Progenitor cell of endocrine pancreas (in vitro differentiated cells): ENCODE measurements at regions not wholly inside any gene's neighbourhood (a gene's known extent, or its start where the extent isn't known, plus 50 kb on each side); places are given as distances from the start of the nearest gene placed in this dataset.

Experiments
- DNase-seq: peaks from one replicate; pipeline ENCODE4 v3.0.0; 2021; ENCODE audit warnings: low spot score; ENCODE audit not compliant: unreplicated experiment
- H3K27ac Mint-ChIP-seq: 2 replicates; pipeline ENCODE4 v1.8.0; 2021; ENCODE audit warnings: mild to moderate bottlenecking, moderate library complexity, mixed read lengths
- H3K27me3 Mint-ChIP-seq: 2 replicates; pipeline ENCODE4 v1.8.0; 2021; ENCODE audit warnings: mixed read lengths
- H3K36me3 Mint-ChIP-seq: 2 replicates; pipeline ENCODE4 v1.8.0; 2022; ENCODE audit warnings: mixed read lengths; ENCODE audit not compliant: insufficient read depth
- H3K4me1 Mint-ChIP-seq: 2 replicates; pipeline ENCODE4 v1.8.0; 2021; ENCODE audit warnings: low read depth, mixed read lengths
- H3K4me3 Mint-ChIP-seq: 2 replicates; pipeline ENCODE4 v1.8.0; 2021; ENCODE audit warnings: low read depth, mild to moderate bottlenecking, moderate library complexity, mixed read lengths
- H3K9me3 Mint-ChIP-seq: 2 replicates; pipeline ENCODE4 v1.8.0; 2021; ENCODE audit warnings: low read depth, mixed read lengths
- TF ChIP-seq, protein P1 (sequence below): fragments of 200-600 bp; sonication (generic); IDR thresholded peaks from one replicate; pipeline ENCODE4 v1.5.0; 2021; ENCODE audit warnings: antibody characterized with exemption, mild to moderate bottlenecking; ENCODE audit not compliant: unreplicated experiment

DNA sequence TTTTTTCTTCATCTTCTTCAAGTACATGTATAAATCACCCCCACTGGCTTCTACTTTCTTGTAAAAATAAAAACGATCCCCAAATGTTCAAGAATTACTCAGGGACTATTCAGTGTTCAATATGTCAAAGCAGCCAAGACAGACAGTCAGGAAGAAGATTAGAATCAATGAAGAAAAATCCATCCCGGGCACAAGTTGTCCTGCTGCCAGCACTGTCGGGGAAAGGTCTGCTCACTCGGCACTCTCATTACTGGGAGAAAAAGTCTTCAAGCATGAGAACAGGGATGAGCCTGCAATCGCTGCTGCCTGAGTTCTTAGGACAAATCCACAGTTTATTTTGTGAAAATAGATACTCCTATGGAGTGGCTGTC, 482.8 kb upstream of the KLHL29 start:
- H3K27ac Mint-ChIP-seq, result no peak overlapping the region
- no peak overlapping the region for H3K4me3 Mint-ChIP-seq

DNA sequence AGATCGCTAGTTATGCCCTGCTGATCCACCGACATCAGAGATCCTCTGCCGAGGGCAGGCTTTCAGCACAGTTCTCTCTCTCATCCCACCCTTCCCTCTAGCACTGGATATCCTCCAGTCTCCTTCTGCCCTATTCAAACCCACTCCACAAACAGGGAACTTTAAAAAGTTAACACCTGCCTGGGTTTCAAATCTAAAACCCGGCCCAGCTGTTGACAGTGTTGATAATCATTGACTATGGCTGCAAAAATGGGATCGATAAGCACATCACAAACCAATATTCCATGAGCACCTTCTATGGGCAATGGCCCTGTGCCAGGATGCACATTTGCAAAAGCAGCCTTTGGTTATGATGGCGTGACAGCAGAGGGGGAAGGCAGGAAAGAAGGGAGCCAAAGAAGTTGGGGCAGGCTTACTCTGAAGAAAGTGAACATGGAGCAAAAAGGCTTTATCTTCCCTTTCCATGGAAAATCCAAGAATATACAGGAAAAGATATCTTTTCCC, 482.3 kb upstream of the KLHL29 start:
- Mint-ChIP-seq H3K4me3 (no peak overlapping the region), H3K36me3 (no peaks in the 10 kb centered on the region), H3K27ac (no peak overlapping the region), H3K4me1 (no peaks in the 10 kb centered on the region), H3K9me3 (no peaks in the 10 kb centered on the region), H3K27me3 (no peaks in the 10 kb centered on the region)
- DNase-seq, result no peak
- TF ChIP-seq, protein P1, sequence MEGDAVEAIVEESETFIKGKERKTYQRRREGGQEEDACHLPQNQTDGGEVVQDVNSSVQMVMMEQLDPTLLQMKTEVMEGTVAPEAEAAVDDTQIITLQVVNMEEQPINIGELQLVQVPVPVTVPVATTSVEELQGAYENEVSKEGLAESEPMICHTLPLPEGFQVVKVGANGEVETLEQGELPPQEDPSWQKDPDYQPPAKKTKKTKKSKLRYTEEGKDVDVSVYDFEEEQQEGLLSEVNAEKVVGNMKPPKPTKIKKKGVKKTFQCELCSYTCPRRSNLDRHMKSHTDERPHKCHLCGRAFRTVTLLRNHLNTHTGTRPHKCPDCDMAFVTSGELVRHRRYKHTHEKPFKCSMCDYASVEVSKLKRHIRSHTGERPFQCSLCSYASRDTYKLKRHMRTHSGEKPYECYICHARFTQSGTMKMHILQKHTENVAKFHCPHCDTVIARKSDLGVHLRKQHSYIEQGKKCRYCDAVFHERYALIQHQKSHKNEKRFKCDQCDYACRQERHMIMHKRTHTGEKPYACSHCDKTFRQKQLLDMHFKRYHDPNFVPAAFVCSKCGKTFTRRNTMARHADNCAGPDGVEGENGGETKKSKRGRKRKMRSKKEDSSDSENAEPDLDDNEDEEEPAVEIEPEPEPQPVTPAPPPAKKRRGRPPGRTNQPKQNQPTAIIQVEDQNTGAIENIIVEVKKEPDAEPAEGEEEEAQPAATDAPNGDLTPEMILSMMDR, result no peak

More for the DNA sequence above, 482.8 kb upstream of the KLHL29 start:
- no peaks in the 10 kb centered on the region for H3K36me3 Mint-ChIP-seq
- no peaks in the 10 kb centered on the region for H3K9me3 Mint-ChIP-seq
- no peak for DNase-seq
- TF ChIP-seq, protein P1, result no peak
- H3K27me3 Mint-ChIP-seq, result no peaks in the 10 kb centered on the region
- H3K4me1 Mint-ChIP-seq, result no peaks in the 10 kb centered on the region

DNA sequence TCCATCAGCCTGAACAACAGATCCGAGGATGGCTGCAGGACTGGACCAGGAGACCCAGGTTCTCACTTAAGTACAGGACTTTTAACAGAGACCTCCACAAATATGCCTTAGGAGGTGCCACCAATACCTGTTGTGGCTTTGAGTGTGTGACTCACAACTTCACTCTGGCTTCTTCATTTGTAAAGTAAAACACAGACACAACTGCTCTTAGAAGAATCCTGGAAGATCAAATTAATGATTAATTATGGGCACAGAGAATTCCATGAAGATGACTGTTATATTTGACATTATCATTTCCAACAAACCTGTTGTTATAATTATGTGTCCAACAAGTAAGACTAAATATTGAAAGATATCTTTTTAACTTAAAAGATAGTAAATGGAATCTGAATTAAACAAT, 481.4 kb upstream of the KLHL29 start:
- Mint-ChIP-seq H3K4me3 (no peak overlapping the region), H3K27me3 (no peaks in the 10 kb centered on the region), H3K4me1 (no peaks in the 10 kb centered on the region), H3K27ac (no peak overlapping the region), H3K36me3 (no peaks in the 10 kb centered on the region), H3K9me3 (no peaks in the 10 kb centered on the region)
- no peak for DNase-seq
- TF ChIP-seq, protein P1, result no peak

DNA sequence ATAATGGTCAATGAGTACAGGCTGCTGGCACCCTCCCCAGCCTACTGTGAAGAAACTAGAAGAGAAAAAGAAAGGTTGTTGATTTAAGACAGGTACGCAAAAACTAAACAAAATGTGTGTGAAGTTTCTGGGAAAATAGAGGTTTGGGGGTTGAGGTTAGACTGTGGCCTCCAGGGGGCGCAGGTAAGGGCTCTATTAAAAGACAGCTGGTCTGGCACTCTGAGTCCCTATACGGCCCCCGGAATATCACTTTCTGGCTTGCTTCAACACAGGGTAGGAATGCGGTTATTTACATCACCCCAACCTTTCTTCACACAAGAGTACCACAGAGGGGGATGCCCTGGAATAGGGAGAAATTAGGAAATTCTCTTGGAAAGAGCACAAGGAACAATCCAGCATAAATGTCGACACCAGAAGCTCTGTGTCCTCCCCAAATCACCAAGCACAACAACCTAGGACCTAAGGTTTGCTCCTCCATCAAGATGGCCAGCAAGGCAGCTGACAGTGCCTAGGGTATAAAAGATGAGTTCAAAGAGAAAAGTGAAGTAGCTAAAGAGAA, 480.8 kb upstream of the KLHL29 start:
- DNase-seq, result peak; percentile 18
- TF ChIP-seq, protein P1, result peak; percentile 76
- H3K4me1 Mint-ChIP-seq, result peaks cover under 1% of the 10 kb centered on the region

DNA sequence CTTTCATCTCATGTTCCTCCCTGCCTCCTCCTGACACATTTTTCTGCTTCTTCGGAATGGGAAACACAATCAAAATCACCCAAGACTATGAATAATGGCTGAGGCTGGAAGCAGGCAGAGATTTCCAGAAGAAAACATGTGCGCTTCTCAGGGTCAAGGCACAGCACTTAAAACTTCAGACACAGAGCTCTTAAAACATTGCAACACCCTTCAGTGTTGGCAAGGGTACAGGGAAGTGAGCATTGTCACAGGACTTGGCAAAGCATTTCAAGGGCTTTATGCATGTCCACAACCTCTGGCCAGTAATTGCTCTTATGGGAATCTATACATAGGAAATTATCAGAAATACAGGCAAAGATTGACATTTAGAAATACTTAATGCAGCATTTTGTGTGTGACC, 477.6 kb upstream of the KLHL29 start:
- DNase-seq, result no peak
- H3K4me3 Mint-ChIP-seq, result no peak overlapping the region
- no peaks in the 10 kb centered on the region for H3K9me3 Mint-ChIP-seq
- no peaks in the 10 kb centered on the region for H3K36me3 Mint-ChIP-seq
- H3K27ac Mint-ChIP-seq, result no peak overlapping the region
- peaks cover 9% of the 10 kb centered on the region for H3K4me1 Mint-ChIP-seq
- TF ChIP-seq, protein P1, result no peak
- H3K27me3 Mint-ChIP-seq, result no peaks in the 10 kb centered on the region

More for the DNA sequence above, 480.8 kb upstream of the KLHL29 start:
- H3K27me3 Mint-ChIP-seq, result no peaks in the 10 kb centered on the region
- H3K36me3 Mint-ChIP-seq, result no peaks in the 10 kb centered on the region
- H3K27ac Mint-ChIP-seq, result no peak overlapping the region
- no peaks in the 10 kb centered on the region for H3K9me3 Mint-ChIP-seq
- H3K4me3 Mint-ChIP-seq, result no peak overlapping the region
